DND-41 (cell line): ENCODE measurements at regions not wholly inside any gene's neighbourhood (a gene's known extent, or its start where the extent isn't known, plus 50 kb on each side); places are given as distances from the start of the nearest gene placed in this dataset.

Experiments
- ATAC-seq: fragments of 200-7000 bp; cut with Tn5 transposase; 3 replicates; pipeline ENCODE4 v1.9.1; 2021; ENCODE audit warnings: low read depth; ENCODE audit not compliant: insufficient read depth
- DNase-seq: peaks from one replicate; pipeline ENCODE4 v3.0.0-alpha.2; 2020
- H2AFZ ChIP-seq: 2 replicates; pipeline ENCODE4 v1.6.0; 2012; ENCODE audit warnings: low read depth, low read length
- H3K27ac ChIP-seq: 2 replicates; pipeline ENCODE4 v1.5.1; 2012; ENCODE audit warnings: low read length, inconsistent platforms
- H3K27me3 ChIP-seq: fragments of 200-600 bp; sonication (generic); 2 replicates; pipeline ENCODE4 v1.6.0; 2012; ENCODE audit warnings: low read length, mild to moderate bottlenecking, inconsistent platforms; ENCODE audit not compliant: insufficient read depth, poor library complexity
- H3K36me3 ChIP-seq: 2 replicates; pipeline ENCODE4 v1.5.1; 2012; ENCODE audit warnings: low read length, inconsistent platforms; ENCODE audit not compliant: insufficient read depth
- H3K4me1 ChIP-seq: 2 replicates; pipeline ENCODE4 v1.5.1; 2012; ENCODE audit warnings: mild to moderate bottlenecking, low read length; ENCODE audit not compliant: insufficient read depth
- H3K4me2 ChIP-seq: 2 replicates; pipeline ENCODE4 v1.6.0; 2012; ENCODE audit warnings: mild to moderate bottlenecking, moderate library complexity, low read length, inconsistent platforms; ENCODE audit not compliant: insufficient read depth
- H3K4me3 ChIP-seq, 2 experiments: fragments of 200-600 bp in 1 of 2; shearing (Covaris generic) in 1 of 2; 2 replicates each; pipeline ENCODE4 v1.5.1; 2012 to 2016; ENCODE audit warnings: inconsistent platforms in 2 of 2, low read length in 2 of 2, mild to moderate bottlenecking in 2 of 2, low read depth in 1 of 2, moderate library complexity in 1 of 2
- H3K79me2 ChIP-seq: 2 replicates; pipeline ENCODE4 v1.6.0; 2012; ENCODE audit warnings: low read length, inconsistent platforms; ENCODE audit not compliant: insufficient read depth
- H3K9ac ChIP-seq: 2 replicates; pipeline ENCODE4 v1.6.0; 2012; ENCODE audit warnings: low read depth, mild to moderate bottlenecking, inconsistent platforms, low read length, moderate library complexity
- H3K9me3 ChIP-seq: 2 replicates; pipeline ENCODE4 v1.5.1; 2012; ENCODE audit warnings: low read length, moderate library complexity, mild to moderate bottlenecking, inconsistent platforms; ENCODE audit not compliant: insufficient read depth, severe bottlenecking
- H4K20me1 ChIP-seq: 2 replicates; pipeline ENCODE4 v1.6.0; 2012; ENCODE audit warnings: low read length; ENCODE audit not compliant: insufficient read depth
- CTCF ChIP-seq: IDR thresholded peaks from 2 replicates; pipeline ENCODE4 v1.5.1; 2012; ENCODE audit warnings: borderline replicate concordance, low read length, moderate library complexity, mild to moderate bottlenecking; ENCODE audit not compliant: poor library complexity, severe bottlenecking; ENCODE audit errors: extremely low read depth
- EZH2 ChIP-seq: IDR thresholded peaks from 3 replicates; pipeline ENCODE4 v1.6.1; 2012; ENCODE audit warnings: borderline replicate concordance, low read depth, mild to moderate bottlenecking, moderate library complexity, low read length, inconsistent platforms; ENCODE audit not compliant: severe bottlenecking

GRCh38 chr18:39375066-39375465, 1809.5 kb upstream of the CELF4 start:
- Histone ChIP-seq H3K9me3 (no peaks in the 10 kb centered on the region), H3K36me3 (no peaks in the 10 kb centered on the region), H3K4me3 (no peak overlapping the region), H3K4me2 (no peak overlapping the region), H3K27ac (no peak overlapping the region), H3K4me1 (no peaks in the 10 kb centered on the region), H3K79me2 (no peaks in the 10 kb centered on the region), H4K20me1 (no peaks in the 10 kb centered on the region), H3K9ac (no peak overlapping the region), H3K27me3 (no peaks in the 10 kb centered on the region), H2AFZ (no peak overlapping the region)
- no peak for DNase-seq
- TF ChIP-seq EZH2 (no peak), CTCF (no peak)
- ATAC-seq: no peak

GRCh38 chr18:39371996-39372395, 1806.4 kb upstream of the CELF4 start:
- H3K4me1 ChIP-seq: no peaks in the 10 kb centered on the region
- no peaks in the 10 kb centered on the region for H3K36me3 ChIP-seq
- H3K4me3 ChIP-seq: no peak overlapping the region
- no peak overlapping the region for H3K9ac ChIP-seq
- no peaks in the 10 kb centered on the region for H4K20me1 ChIP-seq
- ATAC-seq (no peak), DNase-seq (no peak)
- H3K27me3 ChIP-seq: no peaks in the 10 kb centered on the region
- H3K4me2 ChIP-seq: no peak overlapping the region
- no peaks in the 10 kb centered on the region for H3K79me2 ChIP-seq
- no peak overlapping the region for H3K27ac ChIP-seq
- H2AFZ ChIP-seq: no peak overlapping the region
- no peaks in the 10 kb centered on the region for H3K9me3 ChIP-seq
- TF ChIP-seq CTCF: no peak
- TF ChIP-seq EZH2: no peak

GRCh38 chr18:39366656-39367055, 1801.1 kb upstream of the CELF4 start:
- H3K4me3 ChIP-seq: no peak overlapping the region
- H3K79me2 ChIP-seq: no peaks in the 10 kb centered on the region
- H3K4me1 ChIP-seq: no peaks in the 10 kb centered on the region
- no peaks in the 10 kb centered on the region for H3K9me3 ChIP-seq
- TF ChIP-seq CTCF (no peak), EZH2 (no peak)
- H3K9ac ChIP-seq: no peak overlapping the region
- no peak overlapping the region for H2AFZ ChIP-seq
- ATAC-seq (no peak), DNase-seq (no peak)
- no peaks in the 10 kb centered on the region for H4K20me1 ChIP-seq
- H3K36me3 ChIP-seq: no peaks in the 10 kb centered on the region
- no peak overlapping the region for H3K27ac ChIP-seq
- H3K27me3 ChIP-seq: no peaks in the 10 kb centered on the region
- no peak overlapping the region for H3K4me2 ChIP-seq
